HEK293 (cell line): ENCODE measurements at regions not wholly inside any gene's neighbourhood (a gene's known extent, or its start where the extent isn't known, plus 50 kb on each side); places are given as distances from the start of the nearest gene placed in this dataset.

Experiments
- CTCF ChIA-PET: fragments of 350-600 bp; formaldehyde crosslinking; extraction: SDS; loops from one replicate; lab custom pipeline; 2021; ENCODE audit warnings: antibody characterized with exemption; lab: Yijun Ruan, JAX
- POLR2A ChIA-PET: fragments of 300-600 bp; formaldehyde crosslinking; extraction: SDS; loops from one replicate; lab custom pipeline; 2020; ENCODE audit warnings: antibody characterized with exemption, inconsistent platforms; lab: Yijun Ruan, JAX
- H3K27ac ChIP-seq: fragments of 200-500 bp; sonication (Bioruptor generic); 2 replicates; pipeline ENCODE4 v1.5.1; 2014; ENCODE audit warnings: low read depth, low read length, control low read depth, inconsistent platforms; ENCODE audit errors: extremely low read depth
- H3K36me3 ChIP-seq, 2 experiments: fragments of 200-500 bp in 1 of 2; sonication (Bioruptor generic) in 1 of 2; 1 replicate in 1 of 2; 2 replicates in 1 of 2; pipeline ENCODE4 v1.5.1; 2014 to 2017; ENCODE audit warnings: inconsistent platforms in 2 of 2, low read length in 2 of 2; ENCODE audit not compliant: control insufficient read depth in 2 of 2, insufficient read depth in 1 of 2
- H3K4me1 ChIP-seq: fragments of 200-500 bp; sonication (Bioruptor generic); 2 replicates; pipeline ENCODE4 v1.5.1; 2014; ENCODE audit warnings: mild to moderate bottlenecking, low read length, inconsistent platforms; ENCODE audit not compliant: control insufficient read depth, insufficient read depth
- H3K4me3 ChIP-seq: 2 replicates; pipeline ENCODE4 v1.5.1; 2011; ENCODE audit warnings: low read depth, mild to moderate bottlenecking, control low read depth, low read length, moderate library complexity
- H3K9me3 ChIP-seq: fragments of 200-500 bp; sonication (Bioruptor generic); 2 replicates; pipeline ENCODE4 v1.5.1; 2014; ENCODE audit warnings: low read depth, low read length, inconsistent platforms; ENCODE audit not compliant: control insufficient read depth, insufficient read depth
- BCL11A ChIP-seq: fragments of 450-650 bp; formaldehyde crosslinking; IDR thresholded peaks from 2 replicates; pipeline ENCODE4 v1.5.1; 2016; ENCODE audit warnings: low read depth, missing biosample characterization, missing genetic modification characterization
- GLIS1 ChIP-seq: fragments of 450-650 bp; formaldehyde crosslinking; IDR thresholded peaks from 2 replicates; pipeline ENCODE4 v1.5.1; 2016; ENCODE audit warnings: missing biosample characterization, missing genetic modification characterization
- MYNN ChIP-seq: fragments of 450-650 bp; formaldehyde crosslinking; IDR thresholded peaks from 2 replicates; pipeline ENCODE4 v1.5.1; 2016; ENCODE audit warnings: missing biosample characterization, missing genetic modification characterization, borderline replicate concordance
- OVOL3 ChIP-seq: fragments of 450-650 bp; formaldehyde crosslinking; IDR thresholded peaks from 2 replicates; pipeline ENCODE4 v1.5.1; 2016; ENCODE audit warnings: missing biosample characterization, missing genetic modification characterization
- RBAK ChIP-seq: fragments of 450-650 bp; formaldehyde crosslinking; IDR thresholded peaks from 2 replicates; pipeline ENCODE4 v1.5.1; 2016; ENCODE audit warnings: missing biosample characterization, missing genetic modification characterization
- SP2 ChIP-seq: fragments of 450-650 bp; formaldehyde crosslinking; IDR thresholded peaks from 2 replicates; pipeline ENCODE4 v1.5.1; 2016; ENCODE audit warnings: missing biosample characterization, missing genetic modification characterization
- SP7 ChIP-seq: fragments of 450-650 bp; formaldehyde crosslinking; IDR thresholded peaks from 2 replicates; pipeline ENCODE4 v1.5.1; 2016; ENCODE audit warnings: missing biosample characterization, missing genetic modification characterization
- TCF7L2 ChIP-seq: IDR thresholded peaks from 2 replicates; pipeline ENCODE4 v1.6.1; 2011; ENCODE audit warnings: low read depth, mild to moderate bottlenecking, inconsistent platforms, low read length, moderate library complexity, borderline replicate concordance
- WT1 ChIP-seq: fragments of 450-650 bp; formaldehyde crosslinking; IDR thresholded peaks from 2 replicates; pipeline ENCODE4 v1.5.1; 2016; ENCODE audit warnings: missing biosample characterization, missing genetic modification characterization
- ZFP3 ChIP-seq: fragments of 450-650 bp; formaldehyde crosslinking; IDR thresholded peaks from 2 replicates; pipeline ENCODE4 v1.5.1; 2016; ENCODE audit warnings: low read depth, missing biosample characterization, missing genetic modification characterization
- ZIC2 ChIP-seq: fragments of 450-650 bp; formaldehyde crosslinking; IDR thresholded peaks from 2 replicates; pipeline ENCODE4 v1.5.1; 2016; ENCODE audit warnings: missing biosample characterization, missing genetic modification characterization
- ZNF133 ChIP-seq: fragments of 450-650 bp; formaldehyde crosslinking; IDR thresholded peaks from 2 replicates; pipeline ENCODE4 v1.5.1; 2016; ENCODE audit warnings: missing biosample characterization, missing genetic modification characterization
- ZNF140 ChIP-seq: fragments of 450-650 bp; formaldehyde crosslinking; IDR thresholded peaks from 2 replicates; pipeline ENCODE4 v1.5.1; 2016; ENCODE audit warnings: missing biosample characterization, missing genetic modification characterization
- ZNF169 ChIP-seq: fragments of 450-650 bp; formaldehyde crosslinking; IDR thresholded peaks from 2 replicates; pipeline ENCODE4 v1.5.1; 2016; ENCODE audit warnings: missing biosample characterization, missing genetic modification characterization
- ZNF223 ChIP-seq: fragments of 450-650 bp; formaldehyde crosslinking; IDR thresholded peaks from 2 replicates; pipeline ENCODE4 v1.5.1; 2016; ENCODE audit warnings: missing biosample characterization, missing genetic modification characterization
- ZNF239 ChIP-seq: fragments of 450-650 bp; formaldehyde crosslinking; IDR thresholded peaks from 2 replicates; pipeline ENCODE4 v1.5.1; 2016; ENCODE audit warnings: missing biosample characterization, missing genetic modification characterization
- ZNF266 ChIP-seq: fragments of 450-650 bp; formaldehyde crosslinking; IDR thresholded peaks from 2 replicates; pipeline ENCODE4 v1.5.1; 2016; ENCODE audit warnings: missing biosample characterization, missing genetic modification characterization, low read depth
- ZNF302 ChIP-seq: fragments of 450-650 bp; formaldehyde crosslinking; IDR thresholded peaks from 2 replicates; pipeline ENCODE4 v1.5.1; 2016; ENCODE audit warnings: missing biosample characterization, missing genetic modification characterization, low read depth
- ZNF341 ChIP-seq: fragments of 450-650 bp; formaldehyde crosslinking; IDR thresholded peaks from 2 replicates; pipeline ENCODE4; 2016; ENCODE audit warnings: low read depth, missing biosample characterization, missing genetic modification characterization
- ZNF426 ChIP-seq: fragments of 450-650 bp; formaldehyde crosslinking; IDR thresholded peaks from 2 replicates; pipeline ENCODE4 v1.5.1; 2017; ENCODE audit warnings: missing biosample characterization, missing genetic modification characterization, mild to moderate bottlenecking, inconsistent platforms, moderate library complexity
- ZNF544 ChIP-seq: fragments of 450-650 bp; formaldehyde crosslinking; IDR thresholded peaks from 2 replicates; pipeline ENCODE4 v1.5.0; 2017; ENCODE audit warnings: missing biosample characterization, missing genetic modification characterization
- ZNF561 ChIP-seq: fragments of 450-650 bp; IDR thresholded peaks from 2 replicates; pipeline ENCODE4 v1.5.1; 2018; ENCODE audit warnings: missing biosample characterization, missing genetic modification characterization, borderline replicate concordance
- ZNF621 ChIP-seq: fragments of 450-650 bp; formaldehyde crosslinking; IDR thresholded peaks from 2 replicates; pipeline ENCODE4 v1.5.1; 2017; ENCODE audit warnings: missing biosample characterization, missing genetic modification characterization
- ZNF623 ChIP-seq: fragments of 450-650 bp; formaldehyde crosslinking; IDR thresholded peaks from 2 replicates; pipeline ENCODE4 v1.5.1; 2016; ENCODE audit warnings: missing biosample characterization, missing genetic modification characterization
- ZNF670 ChIP-seq: fragments of 450-650 bp; formaldehyde crosslinking; IDR thresholded peaks from 2 replicates; pipeline ENCODE4 v1.5.1; 2016; ENCODE audit warnings: missing biosample characterization, missing genetic modification characterization, low read depth
- ZNF837 ChIP-seq: fragments of 450-650 bp; formaldehyde crosslinking; IDR thresholded peaks from 2 replicates; pipeline ENCODE4 v1.5.1; 2016; ENCODE audit warnings: missing biosample characterization, missing genetic modification characterization
- TF ChIP-seq, protein P1 (sequence below): fragments of 450-650 bp; formaldehyde crosslinking; IDR thresholded peaks from 2 replicates; pipeline ENCODE4 v1.5.1; 2016; ENCODE audit warnings: missing biosample characterization, missing genetic modification characterization

DNA sequence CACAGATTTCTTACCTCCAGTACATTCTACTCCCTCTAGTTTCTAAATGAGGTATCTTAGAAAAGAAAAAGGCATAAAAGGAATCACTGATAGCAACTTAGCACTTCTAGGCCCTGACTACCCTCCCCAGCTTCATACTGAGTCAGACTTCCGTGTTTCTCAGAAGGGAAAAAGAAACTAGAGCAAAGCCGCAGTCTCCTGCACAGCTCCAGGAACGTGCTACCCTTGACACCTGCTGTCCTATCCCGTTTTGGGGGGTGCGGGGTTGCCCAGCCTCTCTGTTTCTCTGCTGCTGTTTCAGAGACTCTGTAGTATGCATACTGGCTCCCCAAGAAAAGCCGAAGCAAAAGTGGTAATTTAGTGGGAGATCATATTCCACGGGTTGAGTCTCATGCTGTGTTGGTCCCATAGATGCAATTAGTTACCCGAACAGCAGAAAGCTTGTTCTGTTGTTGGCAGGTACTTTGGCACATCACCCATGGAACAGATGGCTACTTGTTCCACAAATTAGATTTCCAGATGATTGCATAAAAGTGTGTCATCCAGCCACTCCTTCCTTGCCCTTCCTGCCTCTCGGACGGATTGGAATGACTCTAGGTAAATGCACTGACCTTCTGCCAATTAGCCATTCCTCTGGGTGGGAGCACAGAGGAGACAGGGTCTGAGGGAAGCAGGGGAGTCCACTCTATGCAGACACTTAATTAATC, 438.1 kb downstream of the FUT8 start:
- POLR2A ChIA-PET: no interaction called here
- no peaks in the 10 kb centered on the region for H3K36me3 ChIP-seq
- TF ChIP-seq ZNF239 (no peak), ZNF544 (no peak), ZNF302 (tag by site-specific recombination) (no peak), ZNF341 (tag by site-specific recombination) (no peak), ZNF133 (tag by site-specific recombination) (no peak), BCL11A (tag by site-specific recombination) (no peak), SP2 (no peak), ZNF621 (no peak), ZNF169 (no peak)
- TF ChIP-seq, protein P1, sequence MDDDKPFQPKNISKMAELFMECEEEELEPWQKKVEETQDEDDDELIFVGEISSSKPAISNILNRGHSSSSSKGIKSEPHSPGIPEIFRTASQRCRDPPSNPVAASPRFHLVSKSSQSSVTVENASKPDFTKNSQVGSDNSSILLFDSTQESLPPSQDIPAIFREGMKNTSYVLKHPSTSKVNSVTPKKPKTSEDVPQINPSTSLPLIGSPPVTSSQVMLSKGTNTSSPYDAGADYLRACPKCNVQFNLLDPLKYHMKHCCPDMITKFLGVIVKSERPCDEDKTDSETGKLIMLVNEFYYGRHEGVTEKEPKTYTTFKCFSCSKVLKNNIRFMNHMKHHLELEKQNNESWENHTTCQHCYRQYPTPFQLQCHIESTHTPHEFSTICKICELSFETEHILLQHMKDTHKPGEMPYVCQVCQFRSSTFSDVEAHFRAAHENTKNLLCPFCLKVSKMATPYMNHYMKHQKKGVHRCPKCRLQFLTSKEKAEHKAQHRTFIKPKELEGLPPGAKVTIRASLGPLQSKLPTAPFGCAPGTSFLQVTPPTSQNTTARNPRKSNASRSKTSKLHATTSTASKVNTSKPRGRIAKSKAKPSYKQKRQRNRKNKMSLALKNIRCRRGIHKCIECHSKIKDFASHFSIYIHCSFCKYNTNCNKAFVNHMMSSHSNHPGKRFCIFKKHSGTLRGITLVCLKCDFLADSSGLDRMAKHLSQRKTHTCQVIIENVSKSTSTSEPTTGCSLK (tag by site-specific recombination): no peak
- H3K27ac ChIP-seq: no peak overlapping the region
- CTCF ChIA-PET: interaction anchor here (0.6 to 1.0 kb wide), 2 partner anchors 26 to 564 kb away, joined by 3 read pairs; no protein-coding TSS in a partner anchor
- H3K9me3 ChIP-seq: no peaks in the 10 kb centered on the region
- H3K4me1 ChIP-seq: no peaks in the 10 kb centered on the region
- H3K4me3 ChIP-seq: no peak overlapping the region

DNA sequence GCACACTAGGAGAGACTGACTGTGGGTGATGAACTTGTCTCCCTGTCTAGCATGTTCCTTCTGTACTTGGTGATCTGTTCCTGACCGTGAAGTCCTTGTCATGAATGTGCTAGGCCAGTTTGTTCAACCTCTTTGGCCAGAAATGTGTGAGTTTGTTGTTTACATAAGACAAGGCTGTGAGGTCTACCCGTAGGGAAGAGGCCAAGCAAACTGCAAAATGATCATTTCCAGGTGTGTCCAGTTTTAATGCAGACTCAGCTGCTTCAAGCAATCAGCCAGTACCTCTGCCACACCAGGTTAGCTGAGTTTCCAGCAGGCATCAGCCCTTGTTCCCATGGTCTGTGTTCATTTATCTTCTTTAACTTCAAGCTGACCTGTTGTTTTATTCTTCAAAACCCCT, 440.2 kb downstream of the FUT8 start:
- no peaks in the 10 kb centered on the region for H3K36me3 ChIP-seq
- ChIA-PET CTCF (no interaction called here), POLR2A (no interaction called here)
- TF ChIP-seq WT1: no peak
- TF ChIP-seq ZNF140 (tag by site-specific recombination): no peak
- TF ChIP-seq ZFP3 (tag by site-specific recombination): no peak
- TF ChIP-seq ZNF561: no peak
- no peak for TF ChIP-seq SP7
- no peak for TF ChIP-seq ZNF670 (tag by site-specific recombination)
- TF ChIP-seq ZNF426: no peak
- H3K4me1 ChIP-seq: no peaks in the 10 kb centered on the region
- H3K4me3 ChIP-seq: no peak overlapping the region
- no peaks in the 10 kb centered on the region for H3K9me3 ChIP-seq
- H3K27ac ChIP-seq: no peak overlapping the region

DNA sequence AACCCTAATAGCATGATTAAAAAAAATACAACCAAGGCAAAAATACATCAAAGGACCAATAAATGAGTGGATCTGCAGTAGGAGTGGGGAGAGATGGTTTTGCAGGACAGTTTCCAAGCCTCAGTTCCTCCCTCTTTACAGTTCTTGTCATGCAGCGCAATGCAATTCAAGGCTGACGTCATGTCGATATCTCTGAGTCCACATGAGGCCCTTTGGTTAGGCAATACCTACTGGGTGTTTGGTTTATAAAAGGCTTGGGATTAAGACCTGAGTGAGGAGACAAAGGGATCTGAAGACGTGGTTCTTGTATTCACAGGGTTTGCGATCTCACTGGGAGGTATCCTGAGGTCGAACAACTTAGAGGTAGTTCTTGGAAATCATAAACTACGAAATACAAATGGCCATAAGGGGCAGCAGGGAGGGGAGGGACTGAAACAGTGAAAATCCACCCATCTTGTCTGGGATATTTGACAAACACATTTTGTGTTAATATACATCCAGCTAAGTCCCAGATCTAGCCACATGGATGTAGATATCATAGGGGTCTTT, 441.0 kb downstream of the FUT8 start:
- Histone ChIP-seq H3K4me1 (no peaks in the 10 kb centered on the region), H3K36me3 (no peaks in the 10 kb centered on the region), H3K4me3 (no peak overlapping the region), H3K9me3 (no peaks in the 10 kb centered on the region)
- POLR2A ChIA-PET: no interaction called here
- CTCF ChIA-PET: no interaction called here
- TF ChIP-seq ZNF341 (tag by site-specific recombination) (no peak), OVOL3 (tag by site-specific recombination) (no peak), ZNF837 (tag by site-specific recombination) (no peak), ZNF223 (tag by site-specific recombination) (no peak), RBAK (no peak), ZNF623 (tag by site-specific recombination) (no peak), GLIS1 (tag by site-specific recombination) (peak; percentile 24; the same call in 1 of the 2 replicates), ZNF266 (tag by site-specific recombination) (no peak), TCF7L2 (no peak), MYNN (tag by site-specific recombination) (no peak), ZNF670 (tag by site-specific recombination) (no peak), ZIC2 (tag by site-specific recombination) (peak; percentile 45)
- TF ChIP-seq, all 188 proteins: peak for 2
- H3K27ac ChIP-seq: no peak overlapping the region
